Ishikawa (cell line): ENCODE measurements at regions not wholly inside any gene's neighbourhood (a gene's known extent, or its start where the extent isn't known, plus 50 kb on each side); places are given as distances from the start of the nearest gene placed in this dataset.

Experiments
- CEBPB ChIP-seq: IDR thresholded peaks from 2 replicates; pipeline ENCODE4 v1.6.1; 2012
- CREB1 ChIP-seq: IDR thresholded peaks from 2 replicates; pipeline ENCODE4 v1.6.1; 2012; ENCODE audit warnings: low read depth
- EGR1 ChIP-seq: IDR thresholded peaks from 2 replicates; pipeline ENCODE4 v1.6.1; 2012
- EP300 ChIP-seq: IDR thresholded peaks from 2 replicates; pipeline ENCODE4 v1.6.1; 2012; ENCODE audit warnings: borderline replicate concordance
- FOXM1 ChIP-seq: IDR thresholded peaks from 2 replicates; pipeline ENCODE4 v1.6.1; 2012; ENCODE audit warnings: low read depth, borderline replicate concordance
- NFIC ChIP-seq: IDR thresholded peaks from 2 replicates; pipeline ENCODE4 v1.6.1; 2012
- RAD21 ChIP-seq: IDR thresholded peaks from 2 replicates; pipeline ENCODE4 v1.6.1; 2012; ENCODE audit warnings: low read depth
- REST ChIP-seq: IDR thresholded peaks from 2 replicates; pipeline ENCODE4 v1.6.1; 2012; ENCODE audit warnings: low read depth, mild to moderate bottlenecking
- TAF1 ChIP-seq: IDR thresholded peaks from 2 replicates; pipeline ENCODE4 v1.6.1; 2012; ENCODE audit warnings: low read depth, mild to moderate bottlenecking
- TCF12 ChIP-seq: IDR thresholded peaks from 2 replicates; pipeline ENCODE4 v1.6.1; 2012; ENCODE audit warnings: low read depth
- TEAD4 ChIP-seq: IDR thresholded peaks from 2 replicates; pipeline ENCODE4 v1.6.1; 2012
- YY1 ChIP-seq: IDR thresholded peaks from 2 replicates; pipeline ENCODE4 v1.6.1; 2012; ENCODE audit warnings: low read depth
- ZBTB7A ChIP-seq: IDR thresholded peaks from 2 replicates; pipeline ENCODE4 v1.6.1; 2012; ENCODE audit warnings: low read depth
- TF ChIP-seq, protein P1 (sequence below): IDR thresholded peaks from 2 replicates; pipeline ENCODE4 v1.6.1; 2012
- TF ChIP-seq, protein P2 (sequence below): IDR thresholded peaks from 2 replicates; pipeline ENCODE4 v1.6.1; 2012

GRCh38 chr18:76580288-76580962, 85.4 kb upstream of the ZNF516 start:
- no peak for TF ChIP-seq TEAD4
- TF ChIP-seq EGR1 = no peak
- TF ChIP-seq RAD21 = no peak
- TF ChIP-seq, protein P1, sequence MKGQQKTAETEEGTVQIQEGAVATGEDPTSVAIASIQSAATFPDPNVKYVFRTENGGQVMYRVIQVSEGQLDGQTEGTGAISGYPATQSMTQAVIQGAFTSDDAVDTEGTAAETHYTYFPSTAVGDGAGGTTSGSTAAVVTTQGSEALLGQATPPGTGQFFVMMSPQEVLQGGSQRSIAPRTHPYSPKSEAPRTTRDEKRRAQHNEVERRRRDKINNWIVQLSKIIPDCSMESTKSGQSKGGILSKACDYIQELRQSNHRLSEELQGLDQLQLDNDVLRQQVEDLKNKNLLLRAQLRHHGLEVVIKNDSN = no peak
- TF ChIP-seq CREB1 = no peak
- TF ChIP-seq EP300 = no peak
- no peak for TF ChIP-seq NFIC
- TF ChIP-seq ZBTB7A = no peak
- TF ChIP-seq TAF1 = no peak
- TF ChIP-seq, protein P2, sequence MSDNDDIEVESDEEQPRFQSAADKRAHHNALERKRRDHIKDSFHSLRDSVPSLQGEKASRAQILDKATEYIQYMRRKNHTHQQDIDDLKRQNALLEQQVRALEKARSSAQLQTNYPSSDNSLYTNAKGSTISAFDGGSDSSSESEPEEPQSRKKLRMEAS = no peak
- no peak for TF ChIP-seq FOXM1
- no peak for TF ChIP-seq CEBPB

DNA sequence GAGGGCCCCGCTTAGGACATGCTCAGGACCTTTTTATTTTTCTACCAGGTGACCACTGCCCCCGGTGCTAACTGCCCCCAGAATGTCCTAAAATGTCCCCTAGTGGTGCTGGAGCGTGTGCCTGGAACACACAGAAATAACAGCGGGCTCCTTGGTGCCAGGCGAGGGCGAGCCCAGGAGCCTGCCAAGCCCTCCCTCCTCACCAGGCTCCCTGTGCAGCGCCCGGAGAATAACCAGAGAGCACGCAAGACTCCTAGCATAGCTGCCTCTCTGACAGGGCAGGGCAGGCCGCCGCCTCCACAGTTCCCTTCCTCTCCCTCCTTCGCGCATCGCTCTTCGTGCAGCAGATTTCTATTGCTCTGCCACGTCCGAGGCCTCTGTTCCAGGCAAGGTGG, 84.3 kb upstream of the ZNF516 start:
- TF ChIP-seq TCF12 = no peak
- TF ChIP-seq TEAD4 = no peak
- TF ChIP-seq CREB1 = no peak
- TF ChIP-seq CEBPB = no peak
- TF ChIP-seq YY1 = no peak
- TF ChIP-seq, protein P1 = no peak
- no peak for TF ChIP-seq EP300
- TF ChIP-seq NFIC = no peak
- no peak for TF ChIP-seq EGR1
- TF ChIP-seq TAF1 = no peak
- TF ChIP-seq, protein P2 = no peak
- TF ChIP-seq RAD21 = no peak
- no peak for TF ChIP-seq FOXM1
- no peak for TF ChIP-seq REST
- no peak for TF ChIP-seq ZBTB7A

GRCh38 chr18:76578571-76579300, 83.7 kb upstream of the ZNF516 start:
- TF ChIP-seq, protein P2 = no peak
- TF ChIP-seq EGR1 (no peak), RAD21 (no peak), TEAD4 (no peak), NFIC (no peak), EP300 (no peak), YY1 (no peak), CREB1 (no peak), ZBTB7A (no peak), TCF12 (no peak), FOXM1 (no peak), REST (no peak), TAF1 (no peak), CEBPB (no peak)
- TF ChIP-seq, protein P1 = no peak

DNA sequence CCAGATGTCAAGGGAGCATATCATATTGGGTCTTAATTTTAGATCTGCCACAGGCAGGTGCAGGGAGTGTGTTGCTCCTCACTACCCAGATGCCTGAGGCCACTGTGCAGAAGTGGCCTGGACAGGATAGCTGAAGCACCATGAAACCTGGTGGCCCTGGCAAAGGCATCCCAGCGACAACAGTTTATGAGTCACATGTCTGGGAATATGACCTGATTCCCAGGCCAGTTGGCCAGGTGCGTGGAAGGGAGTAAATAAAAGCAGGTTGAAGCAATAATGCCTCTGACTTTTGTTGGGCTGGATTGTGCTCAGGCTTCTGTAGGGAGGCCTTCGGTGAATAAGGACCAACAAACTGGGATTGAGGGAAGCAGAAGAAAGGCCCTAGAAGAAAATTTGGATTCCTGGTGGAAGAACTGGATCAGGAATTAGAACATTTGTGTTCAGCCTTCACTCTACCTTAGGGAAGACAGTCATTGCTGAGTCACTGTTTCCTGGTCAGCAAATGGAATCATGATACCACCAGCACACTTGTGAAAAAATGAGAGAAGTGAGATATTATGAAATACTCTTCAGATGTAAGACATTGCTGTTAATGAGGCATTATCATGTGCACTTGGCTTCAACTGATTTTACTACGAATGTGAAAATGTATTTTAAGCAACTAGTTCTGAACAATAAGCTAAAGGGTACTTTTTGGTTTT, 78.4 kb upstream of the ZNF516 start:
- TF ChIP-seq TCF12 = no peak
- no peak for TF ChIP-seq FOXM1
- TF ChIP-seq EGR1 = no peak
- TF ChIP-seq, protein P1 = no peak
- TF ChIP-seq ZBTB7A = no peak
- no peak for TF ChIP-seq TEAD4
- TF ChIP-seq, protein P2 = no peak
- TF ChIP-seq EP300 = no peak
- no peak for TF ChIP-seq CREB1
- TF ChIP-seq RAD21 = no peak
- no peak for TF ChIP-seq NFIC
- TF ChIP-seq YY1 = no peak
- TF ChIP-seq CEBPB = no peak
- TF ChIP-seq TAF1 = no peak
- no peak for TF ChIP-seq REST
